ENCODE measurements at regions not wholly inside any gene's neighbourhood (a gene's known extent, or its start where the extent isn't known, plus 50 kb on each side); places are given as distances from the start of the nearest gene placed in this dataset.

GRCh38 chr21:14616380-14617039 is 70.4 kb upstream of the SAMSN1 start:
- H3K79me2 ChIP-seq (ENCODE audit: control insufficient read depth, insufficient read depth, low read length), result no peaks in the 10 kb centered on the region
- no peak overlapping the region for H3K9ac ChIP-seq (ENCODE audit: insufficient read depth in 1 of 2, low read depth in 2 of 2, low read length in 2 of 2)
- DNase-seq (ENCODE audit: extremely low read depth in 1 of 4, low spot score in 3 of 4) (no peak), ATAC-seq (peak; percentile 39; the same call in 2 of the 3 replicates), FAIRE-seq (no peak)
- no peaks in the 10 kb centered on the region; the same call in 1 of the 2 replicates for H3K9me3 ChIP-seq (replicated peaks; ENCODE audit: control insufficient read depth, insufficient read depth, low read depth, low read length)
- H2AFZ ChIP-seq (ENCODE audit: low read depth, low read length), result peak overlapping the region; percentile 46
- H3K36me3 ChIP-seq (ENCODE audit: control insufficient read depth, insufficient read depth, low read length), result no peaks in the 10 kb centered on the region
- WGBS (ENCODE audit: insufficient coverage, low coverage, missing lambda C conversion rate), result 39% methylated on average over 4 of the region's 4 CpGs
- H3K27me3 ChIP-seq (ENCODE audit: control insufficient read depth in 2 of 2, insufficient read depth in 2 of 2, low read length in 2 of 2), result no peaks in the 10 kb centered on the region
- no peak overlapping the region for H3K4me2 ChIP-seq (ENCODE audit: insufficient read depth, low read length)
- intact Hi-C loops (cut with micrococcal nuclease), result no loop called here
- peaks cover 0 to 6% of the 10 kb centered on the region in 2 experiments; a peak in 1 of 5 replicates for H3K4me1 ChIP-seq (replicated peaks in 1 of 2; ENCODE audit: control insufficient read depth in 2 of 2, insufficient read depth in 2 of 2, low read length in 2 of 2)
- no peak overlapping the region for H3K27ac ChIP-seq (ENCODE audit: extremely low read depth, low read depth, low read length)
- BruUV-seq (replicated peaks), result no TSS peak
- in situ Hi-C loops (cut with MboI), result no loop called here
- no peaks in the 10 kb centered on the region for H4K20me1 ChIP-seq (replicated peaks; ENCODE audit: control insufficient read depth, insufficient read depth, low read length)
- H3K9me1 ChIP-seq (ENCODE audit: control insufficient read depth, insufficient read depth, low read length), result no peaks in the 10 kb centered on the region
- no peak overlapping the region for H3K4me3 ChIP-seq
- CTCF ChIA-PET (ENCODE audit: low intra/inter-chr PET ratio), result no interaction called here
- POLR2A ChIA-PET, result no interaction called here
- no peak for TF ChIP-seq ZNF75A (CRISPR knock-in tag; IDR thresholded peaks at IDR 0.05)
- no peak for TF ChIP-seq ZBTB1 (CRISPR knock-in tag; IDR thresholded peaks at IDR 0.05; ENCODE audit: borderline replicate concordance, low read depth)
- TF ChIP-seq ZSCAN29 (IDR thresholded peaks at IDR 0.05), result no peak
- no peak for TF ChIP-seq ZNF212 (CRISPR knock-in tag; IDR thresholded peaks at IDR 0.05)
- no peak for TF ChIP-seq FOXM1 (IDR thresholded peaks at IDR 0.05; ENCODE audit: low read depth)
- no peak for TF ChIP-seq FOXM1 (CRISPR knock-in tag; IDR thresholded peaks at IDR 0.05; ENCODE audit: low read depth)
- TF ChIP-seq GTF2F1 (IDR thresholded peaks at IDR 0.05; ENCODE audit: low read depth, low read length), result no peak
- TF ChIP-seq ZNF518B (CRISPR knock-in tag; IDR thresholded peaks at IDR 0.05), result no peak
- TF ChIP-seq E2F3 (CRISPR knock-in tag; IDR thresholded peaks at IDR 0.05), result no peak
- TF ChIP-seq SMARCE1 (IDR thresholded peaks at IDR 0.05), result no peak
- no peak for TF ChIP-seq MED1 (CRISPR knock-in tag; IDR thresholded peaks at IDR 0.05; ENCODE audit: borderline replicate concordance)
- TF ChIP-seq E4F1 (CRISPR knock-in tag; IDR thresholded peaks at IDR 0.05; ENCODE audit: borderline replicate concordance), result no peak
- no peak for TF ChIP-seq MCM2 (IDR thresholded peaks at IDR 0.05; ENCODE audit: low read depth)
- TF ChIP-seq FOXO4 (CRISPR knock-in tag; IDR thresholded peaks at IDR 0.05), result no peak
- no peak for TF ChIP-seq GATA2 (CRISPR knock-in tag; IDR thresholded peaks at IDR 0.05)

All from K562 (cell line).